HEK293T (cell line): ENCODE measurements at regions not wholly inside any gene's neighbourhood (a gene's known extent, or its start where the extent isn't known, plus 50 kb on each side); places are given as distances from the start of the nearest gene placed in this dataset.

Experiments used
- CTCF ChIA-PET: fragments of 350-600 bp; formaldehyde crosslinking; extraction: SDS; loops from one replicate; lab custom pipeline; 2021; ENCODE audit warnings: antibody characterized with exemption, inconsistent platforms; lab: Yijun Ruan, JAX
- POLR2A ChIA-PET: fragments of 350-600 bp; formaldehyde crosslinking; extraction: SDS; loops from one replicate; lab custom pipeline; 2020; ENCODE audit warnings: antibody characterized with exemption, inconsistent platforms; lab: Yijun Ruan, JAX
- DNase-seq: peaks from one replicate; pipeline ENCODE4 v3.0.0; 2012; ENCODE audit warnings: mixed read lengths; ENCODE audit errors: extremely low spot score
- ARNT ChIP-seq: fragments of 450-650 bp; IDR thresholded peaks from 2 replicates; pipeline ENCODE4 v1.6.1; 2017; ENCODE audit warnings: mild to moderate bottlenecking
- BHLHE40 ChIP-seq: fragments of 450-650 bp; IDR thresholded peaks from 2 replicates; pipeline ENCODE4 v1.6.1; 2016; ENCODE audit warnings: mild to moderate bottlenecking, moderate library complexity, borderline replicate concordance
- CTBP1 ChIP-seq: fragments of 450-650 bp; IDR thresholded peaks from 2 replicates; pipeline ENCODE4 v1.6.1; 2016; ENCODE audit warnings: borderline replicate concordance
- ELF4 ChIP-seq: fragments of 450-650 bp; IDR thresholded peaks from 2 replicates; pipeline ENCODE4 v1.6.1; 2017; ENCODE audit warnings: antibody characterized with exemption
- FOXA1 ChIP-seq: fragments of 450-650 bp; IDR thresholded peaks from 2 replicates; pipeline ENCODE4 v1.6.1; 2016; ENCODE audit warnings: mild to moderate bottlenecking
- FOXK2 ChIP-seq: fragments of 450-650 bp; IDR thresholded peaks from 2 replicates; pipeline ENCODE4 v1.6.1; 2016; ENCODE audit warnings: mild to moderate bottlenecking
- FOXM1 ChIP-seq: fragments of 450-650 bp; IDR thresholded peaks from 2 replicates; pipeline ENCODE4 v1.6.1; 2017; ENCODE audit warnings: mild to moderate bottlenecking, borderline replicate concordance
- HDGF ChIP-seq: fragments of 450-650 bp; IDR thresholded peaks from 2 replicates; pipeline ENCODE4 v1.6.1; 2017; ENCODE audit warnings: antibody characterized with exemption, borderline replicate concordance
- L3MBTL2 ChIP-seq: fragments of 450-650 bp; conservative IDR thresholded peaks from 2 replicates; pipeline ENCODE4 v1.6.1; 2016; ENCODE audit warnings: mild to moderate bottlenecking
- LEF1 ChIP-seq: fragments of 450-650 bp; IDR thresholded peaks from 2 replicates; pipeline ENCODE4 v1.6.1; 2017; ENCODE audit warnings: mild to moderate bottlenecking, borderline replicate concordance
- NFRKB ChIP-seq: fragments of 450-650 bp; IDR thresholded peaks from 2 replicates; pipeline ENCODE4 v1.6.1; 2016; ENCODE audit warnings: mild to moderate bottlenecking, moderate library complexity
- PKNOX1 ChIP-seq: fragments of 450-650 bp; IDR thresholded peaks from 2 replicates; pipeline ENCODE4 v1.6.1; 2016
- SP1 ChIP-seq: fragments of 450-650 bp; IDR thresholded peaks from 2 replicates; pipeline ENCODE4 v1.6.1; 2017
- SUZ12 ChIP-seq: fragments of 450-650 bp; IDR thresholded peaks from 2 replicates; pipeline ENCODE4 v1.6.1; 2016; ENCODE audit warnings: mild to moderate bottlenecking
- TARDBP ChIP-seq: fragments of 450-650 bp; IDR thresholded peaks from 2 replicates; pipeline ENCODE4 v1.6.1; 2016
- ZNF384 ChIP-seq: fragments of 450-650 bp; IDR thresholded peaks from 2 replicates; pipeline ENCODE4 v1.6.1; 2016

GRCh38 chr5:130496215-130496614, 592.0 kb downstream of the CHSY3 start:
- DNase-seq = no peak
- POLR2A ChIA-PET = no interaction called here
- TF ChIP-seq HDGF = no peak
- TF ChIP-seq FOXK2 = no peak
- TF ChIP-seq NFRKB = no peak
- TF ChIP-seq ELF4 = no peak
- no peak for TF ChIP-seq FOXM1
- TF ChIP-seq L3MBTL2 = no peak
- no peak for TF ChIP-seq BHLHE40
- no peak for TF ChIP-seq SP1
- TF ChIP-seq CTBP1 = no peak
- TF ChIP-seq FOXA1 = no peak
- TF ChIP-seq TARDBP = no peak
- TF ChIP-seq SUZ12 = no peak
- TF ChIP-seq PKNOX1 = no peak
- TF ChIP-seq ZNF384 = no peak
- CTCF ChIA-PET = no interaction called here

GRCh38 chr5:130488252-130488651, 584.0 kb downstream of the CHSY3 start:
- DNase-seq = no peak
- no peak for TF ChIP-seq TARDBP
- no peak for TF ChIP-seq L3MBTL2
- no peak for TF ChIP-seq HDGF
- TF ChIP-seq ELF4 = no peak
- no peak for TF ChIP-seq FOXK2
- no peak for TF ChIP-seq SP1
- TF ChIP-seq FOXM1 = no peak
- no peak for TF ChIP-seq CTBP1
- ChIA-PET CTCF (no interaction called here), POLR2A (no interaction called here)

DNA sequence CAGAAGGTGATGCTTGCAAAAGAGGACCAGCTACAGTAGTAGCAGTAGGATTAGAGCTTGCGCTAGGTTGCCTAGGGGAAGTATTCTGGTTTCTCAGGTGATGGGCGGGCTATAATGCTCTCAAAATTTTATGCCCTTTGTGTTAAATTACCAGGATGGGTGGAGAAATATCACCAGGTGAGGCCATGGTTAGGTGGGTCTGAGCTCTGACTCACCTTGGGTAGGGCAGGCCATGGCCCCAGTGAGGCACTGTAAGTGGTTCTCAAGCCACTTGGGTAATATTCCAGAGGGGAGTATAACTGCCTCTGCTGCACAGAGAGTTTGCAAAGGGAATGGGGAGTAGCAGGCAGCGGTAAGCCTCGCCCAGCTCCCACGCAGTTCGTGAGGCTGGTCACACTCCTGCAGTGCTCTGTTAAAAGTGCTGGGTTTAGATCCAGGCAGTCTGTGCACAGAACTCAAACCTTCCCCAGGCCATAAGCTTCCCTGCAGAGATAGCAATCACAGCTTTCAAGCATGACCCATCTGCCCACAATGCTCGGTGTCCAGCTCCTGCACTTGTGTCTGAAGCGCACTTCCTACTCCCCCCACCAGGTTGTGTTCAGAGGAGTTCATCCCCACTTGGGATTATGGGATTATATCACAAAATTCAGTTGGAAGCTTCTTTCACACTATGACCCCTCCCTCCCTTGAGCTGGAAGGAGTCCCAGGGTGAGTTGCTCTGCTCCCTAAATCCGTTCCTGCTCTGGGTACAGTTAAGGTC, 575.0 kb downstream of the CHSY3 start:
- TF ChIP-seq FOXM1 (no peak), FOXK2 (no peak), ZNF384 (no peak), CTBP1 (no peak), NFRKB (no peak), LEF1 (no peak), ELF4 (no peak), SP1 (no peak), ARNT (no peak), HDGF (no peak)
- CTCF ChIA-PET = no interaction called here
- POLR2A ChIA-PET = no interaction called here
- DNase-seq = no peak

GRCh38 chr5:130476325-130476724, 572.1 kb downstream of the CHSY3 start:
- POLR2A ChIA-PET = no interaction called here
- TF ChIP-seq FOXK2 (no peak), FOXM1 (no peak), HDGF (no peak), ZNF384 (no peak), SUZ12 (no peak), FOXA1 (no peak), TARDBP (no peak), CTBP1 (no peak), LEF1 (no peak), PKNOX1 (no peak), ELF4 (no peak)
- no peak for DNase-seq
- CTCF ChIA-PET = no interaction called here

GRCh38 chr5:130462516-130462915, 558.3 kb downstream of the CHSY3 start:
- POLR2A ChIA-PET = no interaction called here
- CTCF ChIA-PET = no interaction called here
- TF ChIP-seq FOXM1 (no peak), ARNT (no peak), PKNOX1 (no peak), SUZ12 (no peak), LEF1 (no peak), FOXA1 (no peak), L3MBTL2 (no peak), SP1 (no peak), TARDBP (no peak), NFRKB (no peak), ELF4 (no peak), HDGF (no peak), CTBP1 (no peak), FOXK2 (no peak), BHLHE40 (no peak), ZNF384 (no peak)
- DNase-seq = no peak

DNA sequence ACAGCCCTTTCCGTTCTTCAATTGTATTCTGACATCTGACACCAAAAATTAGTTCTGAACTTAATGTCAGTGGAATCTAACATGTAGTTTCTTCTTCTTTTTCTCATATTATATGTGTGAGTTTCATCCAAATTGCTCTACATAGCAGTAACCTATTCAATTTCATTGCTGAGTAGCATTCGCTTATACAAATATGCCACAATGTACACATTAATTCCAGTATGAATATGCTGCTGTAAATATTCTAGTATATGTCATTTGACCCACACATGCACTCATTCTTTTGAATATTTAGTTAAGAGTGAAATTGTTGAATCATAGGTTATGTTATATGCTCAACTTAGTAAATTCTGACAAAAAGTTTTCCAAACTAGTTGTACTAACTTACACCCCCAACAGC, 550.9 kb downstream of the CHSY3 start:
- CTCF ChIA-PET = no interaction called here
- POLR2A ChIA-PET = no interaction called here
- no peak for DNase-seq
- no peak for TF ChIP-seq FOXK2
- no peak for TF ChIP-seq PKNOX1
- no peak for TF ChIP-seq TARDBP
- TF ChIP-seq ARNT = no peak
- no peak for TF ChIP-seq ZNF384
- TF ChIP-seq FOXM1 = no peak
- TF ChIP-seq ELF4 = no peak
- TF ChIP-seq BHLHE40 = no peak
